ENCODE measurements at regions not wholly inside any gene's neighbourhood (a gene's known extent, or its start where the extent isn't known, plus 50 kb on each side); places are given as distances from the start of the nearest gene placed in this dataset.

GRCh38 chr11:92439133-92439532, 214.5 kb downstream of the FAT3 start:
- ChIA-PET POLR2A (no interaction called here), CTCF (no interaction called here)
- DNase-seq (ENCODE audit: low read depth, low spot score) = no peak
- Histone ChIP-seq H3K9me3 (ENCODE audit: control insufficient read depth, insufficient read depth, low read length) (no peaks in the 10 kb centered on the region), H3K27me3 (ENCODE audit: control insufficient read depth, insufficient read depth, low read length) (no peaks in the 10 kb centered on the region), H3K4me3 (ENCODE audit: low read depth, low read length) (no peak overlapping the region), H3K27ac (ENCODE audit: low read depth, low read length) (no peak overlapping the region)
- TF ChIP-seq CTCF (IDR thresholded peaks at IDR 0.05; ENCODE audit: low read depth, low read length) = no peak

- H3K27ac ChIP-seq (ENCODE audit: low read depth, low read length) = no peak overlapping the region
- no peak overlapping the region for H3K4me3 ChIP-seq (ENCODE audit: low read depth, low read length)
- ChIA-PET POLR2A (no interaction called here), CTCF (no interaction called here)
- no peak for TF ChIP-seq CTCF (IDR thresholded peaks at IDR 0.05; ENCODE audit: low read depth, low read length)
- H3K27me3 ChIP-seq (ENCODE audit: control insufficient read depth, insufficient read depth, low read length) = no peaks in the 10 kb centered on the region
- H3K9me3 ChIP-seq (ENCODE audit: control insufficient read depth, insufficient read depth, low read length) = no peaks in the 10 kb centered on the region
- no peak for DNase-seq (ENCODE audit: low read depth, low spot score)
These were observed 216.3 kb downstream of the FAT3 start for GRCh38 chr11:92440701-92441442.

DNA sequence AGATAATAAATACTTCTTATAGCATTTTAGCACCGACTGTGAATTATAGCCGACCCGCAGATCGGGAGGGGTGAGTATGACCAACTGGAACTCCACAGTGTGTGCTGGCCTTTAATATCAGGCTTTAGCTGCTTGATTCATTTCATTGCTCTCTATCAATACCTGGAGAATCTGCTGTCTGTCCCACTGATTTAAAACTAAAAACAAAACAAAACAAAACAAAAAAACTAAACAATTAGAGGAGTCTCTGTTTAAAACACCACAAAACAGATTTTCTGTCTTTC, 216.8 kb downstream of the FAT3 start:
- no peak overlapping the region for H3K4me3 ChIP-seq (ENCODE audit: low read depth, low read length)
- no peaks in the 10 kb centered on the region for H3K9me3 ChIP-seq (ENCODE audit: control insufficient read depth, insufficient read depth, low read length)
- H3K27me3 ChIP-seq (ENCODE audit: control insufficient read depth, insufficient read depth, low read length) = no peaks in the 10 kb centered on the region
- no peak for TF ChIP-seq CTCF (IDR thresholded peaks at IDR 0.05; ENCODE audit: low read depth, low read length)
- no peak for DNase-seq (ENCODE audit: low read depth, low spot score)
- ChIA-PET CTCF (no interaction called here), POLR2A (no interaction called here)
- H3K27ac ChIP-seq (ENCODE audit: low read depth, low read length) = no peak overlapping the region

DNA sequence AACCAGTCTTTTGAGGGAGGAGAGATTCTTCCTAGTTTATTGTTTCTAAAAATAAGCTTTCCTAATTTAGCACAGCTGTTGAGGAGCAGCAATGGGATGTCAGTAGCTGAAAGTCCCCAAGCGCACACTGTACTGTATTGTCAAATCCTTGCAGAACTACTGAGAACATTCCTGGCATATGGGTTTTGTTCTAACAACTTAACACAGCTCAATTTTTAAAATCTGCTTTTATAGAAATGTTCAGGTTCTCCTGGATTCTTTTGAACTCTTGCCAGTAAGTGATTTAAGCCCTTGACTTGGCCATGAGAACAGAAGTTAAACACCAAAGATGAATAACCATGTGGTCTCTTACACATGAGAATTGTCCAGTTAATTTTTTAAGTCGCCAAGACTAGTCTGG, 218.6 kb downstream of the FAT3 start:
- no peak for TF ChIP-seq CTCF (IDR thresholded peaks at IDR 0.05; ENCODE audit: low read depth, low read length)
- no peak overlapping the region for H3K4me3 ChIP-seq (ENCODE audit: low read depth, low read length)
- ChIA-PET CTCF (no interaction called here), POLR2A (no interaction called here)
- H3K27ac ChIP-seq (ENCODE audit: low read depth, low read length) = no peak overlapping the region
- H3K27me3 ChIP-seq (ENCODE audit: control insufficient read depth, insufficient read depth, low read length) = no peaks in the 10 kb centered on the region
- no peaks in the 10 kb centered on the region for H3K9me3 ChIP-seq (ENCODE audit: control insufficient read depth, insufficient read depth, low read length)
- DNase-seq (ENCODE audit: low read depth, low spot score) = no peak

GRCh38 chr11:92447586-92447985, 223.0 kb downstream of the FAT3 start:
- CTCF ChIA-PET = no interaction called here

More at GRCh38 chr11:92447586-92447985, 223.0 kb downstream of the FAT3 start:
- Histone ChIP-seq H3K4me3 (ENCODE audit: low read depth, low read length) (no peak overlapping the region), H3K9me3 (ENCODE audit: control insufficient read depth, insufficient read depth, low read length) (no peaks in the 10 kb centered on the region), H3K27ac (ENCODE audit: low read depth, low read length) (no peak overlapping the region), H3K27me3 (ENCODE audit: control insufficient read depth, insufficient read depth, low read length) (no peaks in the 10 kb centered on the region)
- POLR2A ChIA-PET = no interaction called here
- TF ChIP-seq CTCF (IDR thresholded peaks at IDR 0.05; ENCODE audit: low read depth, low read length) = no peak
- no peak for DNase-seq (ENCODE audit: low read depth, low spot score)

Data from AG04450 (cell line).